DOHH2 (cell line): ENCODE measurements at regions not wholly inside any gene's neighbourhood (a gene's known extent, or its start where the extent isn't known, plus 50 kb on each side); places are given as distances from the start of the nearest gene placed in this dataset.

ENCODE experiments used
- EZH2phosphoT487 ChIP-seq: fragments of 200-600 bp; sonication (generic); IDR thresholded peaks from 2 replicates; pipeline ENCODE4 v1.6.1; 2017; ENCODE audit warnings: borderline replicate concordance, mild to moderate bottlenecking, antibody characterized with exemption, low read length, moderate library complexity, mixed read lengths
- TF ChIP-seq, protein P1 (sequence below): fragments of 200-600 bp; sonication (generic); IDR thresholded peaks from one replicate; pipeline ENCODE4 v1.5.1; 2014; ENCODE audit warnings: antibody characterized with exemption, mild to moderate bottlenecking, low read depth, low read length; ENCODE audit not compliant: poor library complexity, severe bottlenecking

DNA sequence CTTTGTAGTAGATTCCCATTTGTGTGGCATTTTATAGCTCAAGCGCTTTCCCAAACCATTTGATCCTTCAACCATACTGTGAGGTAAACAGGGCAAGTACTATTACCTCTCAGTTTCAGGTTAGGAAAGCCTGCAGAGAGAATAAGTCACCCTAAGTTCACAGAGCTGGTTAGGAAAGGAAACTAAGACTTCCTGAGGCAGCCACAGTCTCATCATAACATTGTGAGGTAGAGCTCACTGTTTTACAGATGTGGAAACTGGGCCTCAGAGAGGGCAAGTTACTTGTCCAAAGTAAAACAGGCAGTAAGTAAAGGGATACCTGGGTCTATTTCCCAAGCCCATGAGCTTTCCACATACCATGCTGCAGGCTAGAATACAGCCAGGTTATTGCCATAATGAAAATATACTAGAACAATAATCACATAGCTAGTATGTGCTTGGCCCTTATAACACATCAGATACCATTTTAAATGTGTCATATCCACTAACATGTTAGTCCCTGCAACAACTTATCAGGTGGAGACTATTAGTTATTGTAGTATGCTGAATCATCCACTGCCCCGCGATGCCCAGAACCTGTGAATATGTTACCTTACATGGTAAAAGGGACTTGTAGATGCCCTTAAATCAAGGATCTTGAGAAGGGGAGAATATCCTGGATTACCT lies 150.9 kb upstream of the GRIP1 start:
- TF ChIP-seq, protein P1, sequence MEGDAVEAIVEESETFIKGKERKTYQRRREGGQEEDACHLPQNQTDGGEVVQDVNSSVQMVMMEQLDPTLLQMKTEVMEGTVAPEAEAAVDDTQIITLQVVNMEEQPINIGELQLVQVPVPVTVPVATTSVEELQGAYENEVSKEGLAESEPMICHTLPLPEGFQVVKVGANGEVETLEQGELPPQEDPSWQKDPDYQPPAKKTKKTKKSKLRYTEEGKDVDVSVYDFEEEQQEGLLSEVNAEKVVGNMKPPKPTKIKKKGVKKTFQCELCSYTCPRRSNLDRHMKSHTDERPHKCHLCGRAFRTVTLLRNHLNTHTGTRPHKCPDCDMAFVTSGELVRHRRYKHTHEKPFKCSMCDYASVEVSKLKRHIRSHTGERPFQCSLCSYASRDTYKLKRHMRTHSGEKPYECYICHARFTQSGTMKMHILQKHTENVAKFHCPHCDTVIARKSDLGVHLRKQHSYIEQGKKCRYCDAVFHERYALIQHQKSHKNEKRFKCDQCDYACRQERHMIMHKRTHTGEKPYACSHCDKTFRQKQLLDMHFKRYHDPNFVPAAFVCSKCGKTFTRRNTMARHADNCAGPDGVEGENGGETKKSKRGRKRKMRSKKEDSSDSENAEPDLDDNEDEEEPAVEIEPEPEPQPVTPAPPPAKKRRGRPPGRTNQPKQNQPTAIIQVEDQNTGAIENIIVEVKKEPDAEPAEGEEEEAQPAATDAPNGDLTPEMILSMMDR = no peak
- TF ChIP-seq EZH2phosphoT487 = no peak
